GM21717 (cell line): ENCODE measurements at regions not wholly inside any gene's neighbourhood (a gene's known extent, or its start where the extent isn't known, plus 50 kb on each side); places are given as distances from the start of the nearest gene placed in this dataset.

Experiments
- ATAC-seq: cut with Tn5 transposase; IDR thresholded peaks from one replicate; pipeline ENCODE4 v1.9.1; 2021; ENCODE audit warnings: mild to moderate bottlenecking, moderate library complexity; ENCODE audit not compliant: unreplicated experiment

GRCh38 chr11:112457532-112457931 lies 196.9 kb upstream of the PLET1 start:
- no peak for ATAC-seq

GRCh38 chr11:112459001-112459400 lies 198.3 kb upstream of the PLET1 start:
- no peak for ATAC-seq

GRCh38 chr11:112460141-112460540 lies 199.5 kb upstream of the PLET1 start:
- ATAC-seq, result no peak

GRCh38 chr11:112464949-112465348 lies 204.3 kb upstream of the PLET1 start:
- ATAC-seq, result no peak

GRCh38 chr11:112465433-112466024 lies 204.9 kb upstream of the PLET1 start:
- ATAC-seq, result no peak

GRCh38 chr11:112467721-112468120 lies 207.1 kb upstream of the PLET1 start:
- ATAC-seq, result no peak

GRCh38 chr11:112469376-112469775 lies 208.7 kb upstream of the PLET1 start:
- ATAC-seq, result no peak

GRCh38 chr11:112470355-112470754 lies 209.7 kb upstream of the PLET1 start:
- ATAC-seq, result peak; percentile 55

- no peak for ATAC-seq
Observed at GRCh38 chr11:112471731-112472130, 211.1 kb upstream of the PLET1 start.

- ATAC-seq, result no peak
Observed at GRCh38 chr11:112477152-112477551, 216.5 kb upstream of the PLET1 start.

GRCh38 chr11:112477581-112478317 lies 217.1 kb upstream of the PLET1 start:
- ATAC-seq, result no peak

GRCh38 chr11:112478806-112479205 lies 218.1 kb upstream of the PLET1 start:
- ATAC-seq, result no peak

- no peak for ATAC-seq
Observed at GRCh38 chr11:112481431-112481830, 220.8 kb upstream of the PLET1 start.

GRCh38 chr11:112481893-112482292 lies 221.2 kb upstream of the PLET1 start:
- ATAC-seq, result no peak

- ATAC-seq, result no peak
Observed at GRCh38 chr11:112485280-112485679, 224.6 kb upstream of the PLET1 start.

GRCh38 chr11:112497826-112498225 lies 237.2 kb upstream of the PLET1 start:
- ATAC-seq, result no peak

- no peak for ATAC-seq
Observed at GRCh38 chr11:112498701-112499100, 238.0 kb upstream of the PLET1 start.

GRCh38 chr11:112499153-112499880 lies 238.7 kb upstream of the PLET1 start:
- ATAC-seq, result no peak

GRCh38 chr11:112499881-112500204 lies 239.2 kb upstream of the PLET1 start:
- ATAC-seq, result no peak

GRCh38 chr11:112503410-112503809 lies 242.8 kb upstream of the PLET1 start:
- ATAC-seq, result no peak

GRCh38 chr11:112504056-112504455 lies 243.4 kb upstream of the PLET1 start:
- ATAC-seq, result no peak

- no peak for ATAC-seq
Observed at GRCh38 chr11:112506852-112507251, 246.2 kb upstream of the PLET1 start.
